ENCODE measurements at regions not wholly inside any gene's neighbourhood (a gene's known extent, or its start where the extent isn't known, plus 50 kb on each side); places are given as distances from the start of the nearest gene placed in this dataset.

DNA sequence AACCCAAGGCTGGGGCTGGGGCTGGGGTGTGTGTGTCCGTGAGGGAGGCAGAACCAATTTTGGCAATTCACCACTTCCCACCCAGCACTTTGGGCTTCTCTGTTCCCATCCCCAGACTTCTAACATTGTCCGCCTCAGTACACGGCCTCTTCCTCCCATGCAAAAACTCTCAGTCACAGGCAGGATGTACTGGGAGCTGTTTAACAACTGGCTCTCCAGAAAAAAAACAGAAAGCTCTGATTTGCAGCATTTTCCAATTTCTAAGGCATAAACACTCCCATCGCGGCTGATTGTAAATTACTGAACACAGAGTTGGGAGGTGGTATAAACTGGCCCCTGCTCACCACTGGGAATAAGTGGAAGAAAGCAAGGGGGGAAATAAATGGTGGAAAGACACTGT is 73.1 kb upstream of the MAP4K3 start:
- H3K27ac ChIP-seq: no peak overlapping the region
- H3K4me1 ChIP-seq (ENCODE audit: control insufficient read depth in 1 of 2, low read depth in 2 of 2): peaks cover 6 to 42% of the 10 kb centered on the region in 2 donors
- ATAC-seq (ENCODE audit: insufficient number of reproducible peaks, low FRiP score, low read depth) (no peak), DNase-seq (ENCODE audit: low spot score) (no peak)
- H3K4me3 ChIP-seq: no peak overlapping the region
- H3K9me3 ChIP-seq: no peaks in the 10 kb centered on the region
- TF ChIP-seq, protein P1, sequence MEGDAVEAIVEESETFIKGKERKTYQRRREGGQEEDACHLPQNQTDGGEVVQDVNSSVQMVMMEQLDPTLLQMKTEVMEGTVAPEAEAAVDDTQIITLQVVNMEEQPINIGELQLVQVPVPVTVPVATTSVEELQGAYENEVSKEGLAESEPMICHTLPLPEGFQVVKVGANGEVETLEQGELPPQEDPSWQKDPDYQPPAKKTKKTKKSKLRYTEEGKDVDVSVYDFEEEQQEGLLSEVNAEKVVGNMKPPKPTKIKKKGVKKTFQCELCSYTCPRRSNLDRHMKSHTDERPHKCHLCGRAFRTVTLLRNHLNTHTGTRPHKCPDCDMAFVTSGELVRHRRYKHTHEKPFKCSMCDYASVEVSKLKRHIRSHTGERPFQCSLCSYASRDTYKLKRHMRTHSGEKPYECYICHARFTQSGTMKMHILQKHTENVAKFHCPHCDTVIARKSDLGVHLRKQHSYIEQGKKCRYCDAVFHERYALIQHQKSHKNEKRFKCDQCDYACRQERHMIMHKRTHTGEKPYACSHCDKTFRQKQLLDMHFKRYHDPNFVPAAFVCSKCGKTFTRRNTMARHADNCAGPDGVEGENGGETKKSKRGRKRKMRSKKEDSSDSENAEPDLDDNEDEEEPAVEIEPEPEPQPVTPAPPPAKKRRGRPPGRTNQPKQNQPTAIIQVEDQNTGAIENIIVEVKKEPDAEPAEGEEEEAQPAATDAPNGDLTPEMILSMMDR (IDR thresholded peaks at IDR 0.05): no peak
- H3K36me3 ChIP-seq: no peaks in the 10 kb centered on the region
- H3K27me3 ChIP-seq (replicated peaks; ENCODE audit: insufficient read depth): no peaks in the 10 kb centered on the region

DNA sequence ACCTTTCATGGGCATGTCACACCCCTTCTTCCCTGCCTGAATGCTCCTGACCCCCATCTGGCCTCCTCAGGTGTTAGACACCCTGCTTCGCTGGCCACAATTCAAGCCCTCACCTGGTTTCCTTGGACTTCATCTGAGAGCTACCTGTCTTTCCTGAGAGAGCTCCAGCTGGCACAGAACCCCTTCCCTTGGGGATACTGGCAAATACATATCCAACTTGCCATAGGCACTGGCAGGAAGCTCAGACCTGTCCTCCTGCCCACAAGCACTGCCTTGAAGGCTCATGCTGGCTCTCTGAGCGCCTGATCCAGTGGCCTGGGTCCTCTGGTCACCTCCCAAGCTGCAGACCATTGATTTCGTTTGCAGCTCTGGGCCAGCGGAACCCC is 74.1 kb upstream of the MAP4K3 start:
- Histone ChIP-seq H3K36me3 (no peaks in the 10 kb centered on the region), H3K27me3 (replicated peaks; ENCODE audit: insufficient read depth) (no peaks in the 10 kb centered on the region), H3K27ac (no peak overlapping the region), H3K9me3 (no peaks in the 10 kb centered on the region), H3K4me1 (ENCODE audit: control insufficient read depth in 1 of 2, low read depth in 2 of 2) (peaks cover 6 to 35% of the 10 kb centered on the region in 2 donors), H3K4me3 (no peak overlapping the region)
- TF ChIP-seq, protein P1 (IDR thresholded peaks at IDR 0.05): no peak
- ATAC-seq (ENCODE audit: insufficient number of reproducible peaks, low FRiP score, low read depth) (no peak), DNase-seq (ENCODE audit: low spot score) (no peak)

DNA sequence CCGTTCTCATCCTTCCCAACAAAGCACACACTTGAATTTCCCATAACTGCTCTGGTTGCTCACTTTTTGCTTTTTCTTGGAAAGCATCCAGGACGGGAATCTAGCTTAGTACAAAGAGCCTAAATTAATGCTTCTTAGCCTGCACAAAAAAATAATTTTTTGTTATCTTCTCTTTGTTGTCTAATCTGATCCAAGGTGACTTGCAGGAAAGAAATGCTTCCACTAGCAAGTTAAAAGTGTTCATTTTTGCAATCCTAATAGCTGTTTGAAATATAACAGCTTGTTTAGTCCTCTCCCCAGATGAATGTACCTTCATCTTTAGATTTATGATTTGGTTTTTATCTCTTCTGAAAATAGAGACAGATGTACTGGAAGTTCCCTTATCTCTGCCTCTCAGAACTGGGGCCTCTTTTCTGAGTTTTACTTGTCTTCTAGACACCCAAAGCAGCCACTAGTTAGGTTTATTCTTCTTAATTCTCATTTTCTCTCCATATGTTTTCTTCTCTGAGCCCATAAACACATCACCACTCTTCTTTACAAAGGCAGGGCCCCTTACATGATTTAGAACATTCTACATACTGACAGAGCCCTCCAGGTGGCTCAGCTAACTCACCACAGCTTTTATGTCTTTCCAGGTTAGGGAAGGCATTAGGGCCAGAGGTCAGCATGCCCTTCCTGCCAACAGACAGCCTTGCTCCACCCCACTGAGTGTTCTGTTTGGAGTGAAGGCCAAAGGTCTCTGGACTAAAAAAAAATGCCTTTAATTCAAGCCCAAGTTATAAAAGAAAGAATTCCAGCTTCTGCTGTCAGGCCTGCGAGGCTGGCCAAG is 74.7 kb upstream of the MAP4K3 start:
- no peak for DNase-seq (ENCODE audit: low spot score)
- ATAC-seq (ENCODE audit: insufficient number of reproducible peaks, low FRiP score, low read depth): no peak
- H3K27me3 ChIP-seq (replicated peaks; ENCODE audit: insufficient read depth): no peaks in the 10 kb centered on the region
- H3K27ac ChIP-seq: peak overlapping the region in 1 of 2 donors; percentile 19
- TF ChIP-seq, protein P1 (IDR thresholded peaks at IDR 0.05): no peak
- H3K4me1 ChIP-seq (ENCODE audit: control insufficient read depth in 1 of 2, low read depth in 2 of 2): peaks cover 11 to 39% of the 10 kb centered on the region in 2 donors
- no peaks in the 10 kb centered on the region for H3K9me3 ChIP-seq
- no peaks in the 10 kb centered on the region for H3K36me3 ChIP-seq
- no peak overlapping the region for H3K4me3 ChIP-seq

DNA sequence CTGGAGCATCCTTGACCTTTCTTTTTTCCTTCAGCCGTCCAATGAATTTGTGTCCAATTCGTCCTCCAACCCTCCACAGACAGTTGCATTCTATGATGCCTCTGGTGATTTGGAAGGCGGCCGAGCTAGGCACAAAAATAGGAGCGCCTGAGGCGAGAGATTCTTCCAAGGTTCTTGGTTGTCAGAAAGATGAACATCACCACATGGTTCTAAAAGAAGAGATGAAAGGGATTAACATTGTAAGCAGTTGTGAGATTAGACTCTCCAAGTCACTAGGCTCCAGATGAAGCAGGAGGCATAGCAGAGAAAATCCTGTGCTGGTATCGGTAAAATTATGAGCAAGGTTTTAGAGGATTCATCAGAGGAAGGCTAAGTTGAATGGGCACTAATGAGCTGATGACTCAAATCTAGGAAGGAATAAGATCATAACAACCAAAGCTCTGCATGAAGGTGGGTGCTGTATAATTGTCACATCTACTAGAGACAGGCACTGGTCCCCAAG is 75.4 kb upstream of the MAP4K3 start:
- Histone ChIP-seq H3K4me1 (ENCODE audit: control insufficient read depth in 1 of 2, low read depth in 2 of 2) (peaks cover 17 to 46% of the 10 kb centered on the region in 2 donors), H3K27me3 (replicated peaks; ENCODE audit: insufficient read depth) (no peaks in the 10 kb centered on the region), H3K27ac (peak overlapping the region in 1 of 2 donors; percentile 19), H3K36me3 (no peaks in the 10 kb centered on the region), H3K4me3 (no peak overlapping the region), H3K9me3 (no peaks in the 10 kb centered on the region)
- DNase-seq (ENCODE audit: low spot score): no peak
- TF ChIP-seq, protein P1 (IDR thresholded peaks at IDR 0.05): no peak
- ATAC-seq (ENCODE audit: insufficient number of reproducible peaks, low FRiP score, low read depth): no peak

DNA sequence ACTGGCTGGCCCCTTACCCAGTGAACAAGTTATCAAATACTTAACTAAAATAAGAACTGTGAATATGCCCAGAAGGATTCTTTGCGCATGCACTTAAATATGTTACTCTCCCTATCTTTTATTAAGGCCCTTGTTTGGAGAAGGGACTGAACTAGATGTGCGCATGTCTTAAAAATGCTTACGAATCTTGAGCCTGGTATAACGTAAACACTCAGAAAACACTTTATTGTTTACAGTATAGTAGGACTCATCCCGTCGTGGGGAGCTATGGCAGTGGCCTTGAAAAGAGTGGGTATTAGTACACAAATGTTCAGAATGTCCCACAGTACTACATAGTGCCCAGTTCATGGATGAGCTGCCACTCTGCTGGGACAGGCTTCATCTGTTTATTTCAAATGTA is 75.9 kb upstream of the MAP4K3 start:
- no peak for ATAC-seq (ENCODE audit: insufficient number of reproducible peaks, low FRiP score, low read depth)
- no peaks in the 10 kb centered on the region for H3K36me3 ChIP-seq
- peaks cover 19 to 49% of the 10 kb centered on the region in 2 donors for H3K4me1 ChIP-seq (ENCODE audit: control insufficient read depth in 1 of 2, low read depth in 2 of 2)
- DNase-seq (ENCODE audit: low spot score): no peak
- no peak overlapping the region for H3K4me3 ChIP-seq
- H3K9me3 ChIP-seq: no peaks in the 10 kb centered on the region
- H3K27me3 ChIP-seq (replicated peaks; ENCODE audit: insufficient read depth): no peaks in the 10 kb centered on the region
- TF ChIP-seq, protein P1 (IDR thresholded peaks at IDR 0.05): no peak
- peak overlapping the region; percentile 14 to 48 for H3K27ac ChIP-seq

Data from thoracic aorta (tissue), 2 donors.